ENCODE measurements at regions not wholly inside any gene's neighbourhood (a gene's known extent, or its start where the extent isn't known, plus 50 kb on each side); places are given as distances from the start of the nearest gene placed in this dataset.

- DNase-seq = no peak
- ATAC-seq (ENCODE audit: low read depth in 2 of 2) = no peak
- Histone ChIP-seq H3K4me3 (ENCODE audit: low read depth, low read length) (no peak overlapping the region), H3K9me3 (ENCODE audit: control insufficient read depth in 2 of 2, low read length in 2 of 2) (peaks cover 0 to 3% of the 10 kb centered on the region in 2 experiments), H3K36me3 (ENCODE audit: control insufficient read depth, insufficient read depth, low read length) (no peaks in the 10 kb centered on the region), H3K27me3 (ENCODE audit: control insufficient read depth, insufficient read depth, low read length) (no peaks in the 10 kb centered on the region), H3K4me1 (ENCODE audit: control insufficient read depth, insufficient read depth, low read length, poor library complexity, severe bottlenecking) (no peaks in the 10 kb centered on the region), H3K27ac (ENCODE audit: insufficient read depth, low read length, poor library complexity, severe bottlenecking) (no peak overlapping the region)
- Mint-ChIP-seq H3K9me3 (peaks cover 0 to 16% (median 5%) of the 10 kb centered on the region in 7 donors), H3K4me3 (no peak overlapping the region), H3K4me1 (no peaks in the 10 kb centered on the region), H3K27ac (no peak overlapping the region), H3K36me3 (no peaks in the 10 kb centered on the region), H3K27me3 (no peaks in the 10 kb centered on the region)
Observed at GRCh38 chr5:124370601-124371000, 375.8 kb downstream of the ZNF608 start.

GRCh38 chr5:124365361-124365801, 381.1 kb downstream of the ZNF608 start:
- Histone ChIP-seq H3K27ac (ENCODE audit: insufficient read depth, low read length, poor library complexity, severe bottlenecking) (no peak overlapping the region), H3K36me3 (ENCODE audit: control insufficient read depth, insufficient read depth, low read length) (no peaks in the 10 kb centered on the region), H3K4me3 (ENCODE audit: low read depth, low read length) (no peak overlapping the region), H3K4me1 (ENCODE audit: control insufficient read depth, insufficient read depth, low read length, poor library complexity, severe bottlenecking) (no peaks in the 10 kb centered on the region), H3K9me3 (ENCODE audit: control insufficient read depth in 2 of 2, low read length in 2 of 2) (peaks cover 0 to 1% of the 10 kb centered on the region in 2 experiments), H3K27me3 (ENCODE audit: control insufficient read depth, insufficient read depth, low read length) (no peaks in the 10 kb centered on the region)
- no peak for DNase-seq
- H3K27me3 Mint-ChIP-seq = no peaks in the 10 kb centered on the region
- no peak overlapping the region for H3K4me3 Mint-ChIP-seq
- H3K4me1 Mint-ChIP-seq = no peaks in the 10 kb centered on the region
- peaks cover 0 to 26% (median 5%) of the 10 kb centered on the region in 7 donors for H3K9me3 Mint-ChIP-seq
- H3K36me3 Mint-ChIP-seq = no peaks in the 10 kb centered on the region
- H3K27ac Mint-ChIP-seq = no peak overlapping the region
- ATAC-seq (ENCODE audit: low read depth in 2 of 2) = no peak

GRCh38 chr5:124355928-124356327, 390.5 kb downstream of the ZNF608 start:
- ATAC-seq (ENCODE audit: low read depth in 2 of 2) (no peak), DNase-seq (no peak)
- Histone ChIP-seq H3K4me1 (ENCODE audit: control insufficient read depth, insufficient read depth, low read length, poor library complexity, severe bottlenecking) (no peaks in the 10 kb centered on the region), H3K36me3 (ENCODE audit: control insufficient read depth, insufficient read depth, low read length) (no peaks in the 10 kb centered on the region), H3K4me3 (ENCODE audit: low read depth, low read length) (no peak overlapping the region), H3K27ac (ENCODE audit: insufficient read depth, low read length, poor library complexity, severe bottlenecking) (no peak overlapping the region), H3K27me3 (ENCODE audit: control insufficient read depth, insufficient read depth, low read length) (no peaks in the 10 kb centered on the region), H3K9me3 (ENCODE audit: control insufficient read depth in 2 of 2, low read length in 2 of 2) (no peaks in the 10 kb centered on the region)
- no peaks in the 10 kb centered on the region for H3K36me3 Mint-ChIP-seq
- no peaks in the 10 kb centered on the region for H3K4me1 Mint-ChIP-seq
- H3K9me3 Mint-ChIP-seq = peaks cover 1 to 26% (median 11%) of the 10 kb centered on the region in 7 donors
- no peak overlapping the region for H3K27ac Mint-ChIP-seq
- no peaks in the 10 kb centered on the region for H3K27me3 Mint-ChIP-seq
- H3K4me3 Mint-ChIP-seq = no peak overlapping the region

GRCh38 chr5:124353016-124353415, 393.4 kb downstream of the ZNF608 start:
- Mint-ChIP-seq H3K4me1 (no peaks in the 10 kb centered on the region), H3K27me3 (no peaks in the 10 kb centered on the region), H3K27ac (no peak overlapping the region), H3K36me3 (no peaks in the 10 kb centered on the region), H3K4me3 (no peak overlapping the region), H3K9me3 (peaks cover 0 to 25% (median 13%) of the 10 kb centered on the region in 7 donors)
- DNase-seq = no peak
- Histone ChIP-seq H3K4me3 (ENCODE audit: low read depth, low read length) (no peak overlapping the region), H3K36me3 (ENCODE audit: control insufficient read depth, insufficient read depth, low read length) (no peaks in the 10 kb centered on the region), H3K27ac (ENCODE audit: insufficient read depth, low read length, poor library complexity, severe bottlenecking) (no peak overlapping the region), H3K9me3 (ENCODE audit: control insufficient read depth in 2 of 2, low read length in 2 of 2) (no peaks in the 10 kb centered on the region), H3K4me1 (ENCODE audit: control insufficient read depth, insufficient read depth, low read length, poor library complexity, severe bottlenecking) (no peaks in the 10 kb centered on the region), H3K27me3 (ENCODE audit: control insufficient read depth, insufficient read depth, low read length) (no peaks in the 10 kb centered on the region)
- ATAC-seq (ENCODE audit: low read depth in 2 of 2) = no peak

- Mint-ChIP-seq H3K36me3 (no peaks in the 10 kb centered on the region), H3K9me3 (peaks cover 0 to 23% (median 10%) of the 10 kb centered on the region in 7 donors), H3K4me3 (no peak overlapping the region), H3K27me3 (no peaks in the 10 kb centered on the region), H3K27ac (no peak overlapping the region), H3K4me1 (no peaks in the 10 kb centered on the region)
- H3K4me3 ChIP-seq (ENCODE audit: low read depth, low read length) = no peak overlapping the region
- no peak overlapping the region for H3K27ac ChIP-seq (ENCODE audit: insufficient read depth, low read length, poor library complexity, severe bottlenecking)
- H3K9me3 ChIP-seq (ENCODE audit: control insufficient read depth in 2 of 2, low read length in 2 of 2) = no peaks in the 10 kb centered on the region
- H3K27me3 ChIP-seq (ENCODE audit: control insufficient read depth, insufficient read depth, low read length) = no peaks in the 10 kb centered on the region
- no peaks in the 10 kb centered on the region for H3K4me1 ChIP-seq (ENCODE audit: control insufficient read depth, insufficient read depth, low read length, poor library complexity, severe bottlenecking)
- H3K36me3 ChIP-seq (ENCODE audit: control insufficient read depth, insufficient read depth, low read length) = no peaks in the 10 kb centered on the region
- DNase-seq (no peak), ATAC-seq (ENCODE audit: low read depth in 2 of 2) (no peak)
Observed at GRCh38 chr5:124352312-124352711, 394.1 kb downstream of the ZNF608 start.

GRCh38 chr5:124349931-124350330, 396.5 kb downstream of the ZNF608 start:
- no peaks in the 10 kb centered on the region for H3K4me1 Mint-ChIP-seq
- H3K36me3 Mint-ChIP-seq = no peaks in the 10 kb centered on the region
- Histone ChIP-seq H3K27ac (ENCODE audit: insufficient read depth, low read length, poor library complexity, severe bottlenecking) (no peak overlapping the region), H3K9me3 (ENCODE audit: control insufficient read depth in 2 of 2, low read length in 2 of 2) (no peaks in the 10 kb centered on the region), H3K27me3 (ENCODE audit: control insufficient read depth, insufficient read depth, low read length) (no peaks in the 10 kb centered on the region), H3K36me3 (ENCODE audit: control insufficient read depth, insufficient read depth, low read length) (no peaks in the 10 kb centered on the region), H3K4me3 (ENCODE audit: low read depth, low read length) (no peak overlapping the region), H3K4me1 (ENCODE audit: control insufficient read depth, insufficient read depth, low read length, poor library complexity, severe bottlenecking) (no peaks in the 10 kb centered on the region)
- no peaks in the 10 kb centered on the region for H3K27me3 Mint-ChIP-seq
- H3K27ac Mint-ChIP-seq = no peak overlapping the region
- H3K9me3 Mint-ChIP-seq = peaks cover 0 to 21% (median 5%) of the 10 kb centered on the region in 7 donors
- ATAC-seq (ENCODE audit: low read depth in 2 of 2) (no peak), DNase-seq (no peak)
- no peak overlapping the region for H3K4me3 Mint-ChIP-seq

GRCh38 chr5:124343451-124343867, 403.0 kb downstream of the ZNF608 start:
- Mint-ChIP-seq H3K27me3 (no peaks in the 10 kb centered on the region), H3K36me3 (no peaks in the 10 kb centered on the region), H3K27ac (no peak overlapping the region), H3K9me3 (peaks cover 0 to 8% (median 0%) of the 10 kb centered on the region in 7 donors), H3K4me3 (no peak overlapping the region), H3K4me1 (no peaks in the 10 kb centered on the region)
- H3K27me3 ChIP-seq (ENCODE audit: control insufficient read depth, insufficient read depth, low read length) = no peaks in the 10 kb centered on the region
- H3K36me3 ChIP-seq (ENCODE audit: control insufficient read depth, insufficient read depth, low read length) = no peaks in the 10 kb centered on the region
- H3K27ac ChIP-seq (ENCODE audit: insufficient read depth, low read length, poor library complexity, severe bottlenecking) = no peak overlapping the region
- DNase-seq = no peak
- H3K4me1 ChIP-seq (ENCODE audit: control insufficient read depth, insufficient read depth, low read length, poor library complexity, severe bottlenecking) = no peaks in the 10 kb centered on the region
- no peak for ATAC-seq (ENCODE audit: low read depth in 2 of 2)
- no peak overlapping the region for H3K4me3 ChIP-seq (ENCODE audit: low read depth, low read length)
- no peaks in the 10 kb centered on the region for H3K9me3 ChIP-seq (ENCODE audit: control insufficient read depth in 2 of 2, low read length in 2 of 2)

- Mint-ChIP-seq H3K4me3 (no peak overlapping the region), H3K9me3 (peaks cover 0 to 8% (median 0%) of the 10 kb centered on the region in 7 donors), H3K36me3 (no peaks in the 10 kb centered on the region), H3K4me1 (no peaks in the 10 kb centered on the region), H3K27ac (no peak overlapping the region), H3K27me3 (no peaks in the 10 kb centered on the region)
- no peaks in the 10 kb centered on the region for H3K9me3 ChIP-seq (ENCODE audit: control insufficient read depth in 2 of 2, low read length in 2 of 2)
- H3K27ac ChIP-seq (ENCODE audit: insufficient read depth, low read length, poor library complexity, severe bottlenecking) = no peak overlapping the region
- DNase-seq = no peak
- H3K36me3 ChIP-seq (ENCODE audit: control insufficient read depth, insufficient read depth, low read length) = no peaks in the 10 kb centered on the region
- no peak overlapping the region for H3K4me3 ChIP-seq (ENCODE audit: low read depth, low read length)
- no peak for ATAC-seq (ENCODE audit: low read depth in 2 of 2)
- no peaks in the 10 kb centered on the region for H3K27me3 ChIP-seq (ENCODE audit: control insufficient read depth, insufficient read depth, low read length)
- no peaks in the 10 kb centered on the region for H3K4me1 ChIP-seq (ENCODE audit: control insufficient read depth, insufficient read depth, low read length, poor library complexity, severe bottlenecking)
Observed at GRCh38 chr5:124342986-124343385, 403.5 kb downstream of the ZNF608 start.
